ENCODE measurements at regions not wholly inside any gene's neighbourhood (a gene's known extent, or its start where the extent isn't known, plus 50 kb on each side); places are given as distances from the start of the nearest gene placed in this dataset.

DNA sequence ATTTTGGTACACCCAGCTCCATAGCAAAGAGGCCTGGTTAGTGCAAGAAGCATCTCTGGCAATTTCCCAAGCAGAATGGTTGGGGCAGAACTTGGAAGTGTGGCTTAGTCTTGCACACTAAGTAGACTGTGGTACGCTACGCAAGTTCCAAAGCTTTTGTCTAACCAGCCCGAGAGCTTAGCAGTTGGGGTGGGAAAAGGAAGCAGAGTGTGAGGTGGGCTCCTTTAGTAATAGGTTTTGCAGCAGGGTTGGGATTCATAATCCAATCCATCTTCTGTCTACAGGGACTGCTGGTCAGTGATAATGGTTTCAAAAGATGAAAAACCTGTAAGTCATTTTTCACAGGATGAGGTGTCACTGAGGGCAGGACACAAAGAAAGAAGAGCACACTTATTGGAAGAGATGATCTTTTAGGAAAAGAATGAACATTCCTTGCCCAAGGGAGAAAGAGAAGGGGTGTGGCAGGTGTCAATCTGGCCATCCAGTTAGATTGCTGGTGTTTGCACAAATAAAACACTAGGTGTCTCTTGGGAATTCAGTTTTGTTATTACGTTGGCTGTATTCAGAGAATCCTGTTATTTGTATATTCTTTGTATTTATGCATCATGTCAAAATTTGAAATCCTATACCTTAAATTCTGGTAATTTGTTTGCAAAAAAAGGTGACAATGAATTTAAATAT lies 244.3 kb downstream of the GPAT3 start:
- Histone ChIP-seq H3K4me1 (ENCODE audit: insufficient read depth, low read length, poor library complexity, severe bottlenecking) (no peaks in the 10 kb centered on the region), H3K4me3 (ENCODE audit: low read depth, low read length, poor library complexity, severe bottlenecking) (no peak overlapping the region), H3K9me3 (ENCODE audit: low read depth, low read length, poor library complexity, severe bottlenecking) (no peaks in the 10 kb centered on the region), H3K36me3 (ENCODE audit: insufficient read depth, low read length, poor library complexity, severe bottlenecking) (no peaks in the 10 kb centered on the region), H3K27ac (ENCODE audit: low read depth, low read length, poor library complexity, severe bottlenecking) (no peak overlapping the region), H3K27me3 (replicated peaks; ENCODE audit: insufficient read depth, low read depth, low read length, poor library complexity) (no peaks in the 10 kb centered on the region)
- POLR2A ChIA-PET (ENCODE audit: low non-redundant PET) = no interaction called here
- no TSS peak for BruUV-seq (replicated peaks)
- intact Hi-C loops (cut with micrococcal nuclease; ENCODE audit: unreplicated experiment) = no loop called here
- CTCF ChIA-PET = no interaction called here
- no peak for TF ChIP-seq EZH2 (IDR thresholded peaks at IDR 0.05; ENCODE audit: borderline replicate concordance, low read depth, low read length, poor library complexity, severe bottlenecking)
- TF ChIP-seq, protein P1, sequence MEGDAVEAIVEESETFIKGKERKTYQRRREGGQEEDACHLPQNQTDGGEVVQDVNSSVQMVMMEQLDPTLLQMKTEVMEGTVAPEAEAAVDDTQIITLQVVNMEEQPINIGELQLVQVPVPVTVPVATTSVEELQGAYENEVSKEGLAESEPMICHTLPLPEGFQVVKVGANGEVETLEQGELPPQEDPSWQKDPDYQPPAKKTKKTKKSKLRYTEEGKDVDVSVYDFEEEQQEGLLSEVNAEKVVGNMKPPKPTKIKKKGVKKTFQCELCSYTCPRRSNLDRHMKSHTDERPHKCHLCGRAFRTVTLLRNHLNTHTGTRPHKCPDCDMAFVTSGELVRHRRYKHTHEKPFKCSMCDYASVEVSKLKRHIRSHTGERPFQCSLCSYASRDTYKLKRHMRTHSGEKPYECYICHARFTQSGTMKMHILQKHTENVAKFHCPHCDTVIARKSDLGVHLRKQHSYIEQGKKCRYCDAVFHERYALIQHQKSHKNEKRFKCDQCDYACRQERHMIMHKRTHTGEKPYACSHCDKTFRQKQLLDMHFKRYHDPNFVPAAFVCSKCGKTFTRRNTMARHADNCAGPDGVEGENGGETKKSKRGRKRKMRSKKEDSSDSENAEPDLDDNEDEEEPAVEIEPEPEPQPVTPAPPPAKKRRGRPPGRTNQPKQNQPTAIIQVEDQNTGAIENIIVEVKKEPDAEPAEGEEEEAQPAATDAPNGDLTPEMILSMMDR (conservative IDR thresholded peaks at IDR 0.05; ENCODE audit: low read depth, low read length) = no peak
- DNase-seq (ENCODE audit: low spot score) = no peak

DNA sequence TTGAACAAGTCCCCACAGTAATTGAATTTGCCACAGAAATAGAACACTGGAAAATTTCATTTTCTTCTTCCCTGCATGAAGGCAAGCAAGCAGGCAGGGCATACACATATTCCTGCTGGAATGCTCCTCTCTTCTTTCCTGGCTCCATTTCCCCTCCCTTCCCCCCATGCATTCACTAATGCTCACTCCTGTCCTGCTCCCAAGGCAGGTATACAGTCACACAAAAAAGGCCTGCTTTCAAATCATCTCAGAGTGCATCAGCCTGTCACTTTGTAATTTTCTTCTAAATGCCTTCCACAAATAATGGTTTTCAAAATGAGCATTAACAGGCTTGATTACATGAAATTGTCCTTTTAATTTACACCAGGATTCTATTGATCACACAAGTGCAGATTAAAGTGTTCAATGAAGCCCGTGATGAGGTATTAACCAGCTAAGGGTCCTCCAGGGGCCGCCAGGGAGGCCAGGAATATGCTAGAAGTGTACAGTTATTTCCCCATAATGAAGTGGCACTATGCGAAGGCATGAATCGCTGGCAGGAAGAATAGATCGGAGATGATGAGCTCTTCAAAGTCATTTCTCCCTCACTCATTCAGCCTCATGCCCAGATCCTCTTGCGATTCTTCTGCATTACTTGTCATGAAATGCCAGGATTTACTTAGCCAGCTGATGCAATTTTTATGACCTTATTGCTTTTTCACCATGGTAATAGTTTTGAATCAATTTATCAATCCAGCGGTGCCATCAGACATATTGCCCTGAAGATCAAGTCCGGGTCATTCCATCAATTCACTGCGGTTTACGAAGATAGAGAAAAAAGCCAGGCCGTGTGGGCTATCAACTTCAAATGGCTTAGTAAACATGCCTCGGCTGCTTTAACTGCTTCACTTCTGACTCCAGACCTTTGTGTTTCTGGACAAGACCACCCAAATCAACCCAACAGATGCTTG lies 243.5 kb downstream of the GPAT3 start:
- Histone ChIP-seq H3K27me3 (replicated peaks; ENCODE audit: insufficient read depth, low read depth, low read length, poor library complexity) (no peaks in the 10 kb centered on the region), H3K9me3 (ENCODE audit: low read depth, low read length, poor library complexity, severe bottlenecking) (no peaks in the 10 kb centered on the region), H3K4me3 (ENCODE audit: low read depth, low read length, poor library complexity, severe bottlenecking) (no peak overlapping the region), H3K4me1 (ENCODE audit: insufficient read depth, low read length, poor library complexity, severe bottlenecking) (no peaks in the 10 kb centered on the region), H3K27ac (ENCODE audit: low read depth, low read length, poor library complexity, severe bottlenecking) (no peak overlapping the region), H3K36me3 (ENCODE audit: insufficient read depth, low read length, poor library complexity, severe bottlenecking) (no peaks in the 10 kb centered on the region)
- POLR2A ChIA-PET (ENCODE audit: low non-redundant PET) = no interaction called here
- CTCF ChIA-PET = no interaction called here
- intact Hi-C loops (cut with micrococcal nuclease; ENCODE audit: unreplicated experiment) = no loop called here
- BruUV-seq (replicated peaks) = no TSS peak
- DNase-seq (ENCODE audit: low spot score) = no peak
- TF ChIP-seq EZH2 (IDR thresholded peaks at IDR 0.05; ENCODE audit: borderline replicate concordance, low read depth, low read length, poor library complexity, severe bottlenecking) = no peak
- TF ChIP-seq, protein P1 (conservative IDR thresholded peaks at IDR 0.05; ENCODE audit: low read depth, low read length) = no peak

DNA sequence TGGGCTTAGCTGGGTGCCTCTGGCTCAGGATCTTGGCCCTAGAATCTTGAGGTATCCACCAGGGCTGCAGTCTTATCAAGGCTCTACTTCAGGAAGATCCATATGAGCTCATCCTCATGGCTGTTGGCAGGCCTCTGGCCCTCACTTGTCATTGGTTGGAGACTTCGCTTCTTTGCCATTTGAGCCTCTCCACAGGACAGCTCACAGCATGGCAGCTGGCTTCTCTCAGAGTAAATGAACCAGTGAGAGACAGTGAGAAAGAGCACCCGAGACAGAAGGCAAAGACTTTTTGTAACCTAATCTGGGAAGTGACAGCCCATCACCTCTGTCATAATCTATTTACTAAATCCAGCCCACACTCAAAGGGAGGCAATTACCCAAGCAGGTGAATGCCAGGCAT lies 236.8 kb downstream of the GPAT3 start:
- no TSS peak for BruUV-seq (replicated peaks)
- intact Hi-C loops (cut with micrococcal nuclease; ENCODE audit: unreplicated experiment) = loop anchor here (5.0 kb wide), 1 partner anchor 730 kb away; no protein-coding TSS in a partner anchor

More for the DNA sequence above, 236.8 kb downstream of the GPAT3 start:
- Histone ChIP-seq H3K27me3 (replicated peaks; ENCODE audit: insufficient read depth, low read depth, low read length, poor library complexity) (no peaks in the 10 kb centered on the region), H3K36me3 (ENCODE audit: insufficient read depth, low read length, poor library complexity, severe bottlenecking) (no peaks in the 10 kb centered on the region), H3K27ac (ENCODE audit: low read depth, low read length, poor library complexity, severe bottlenecking) (no peak overlapping the region), H3K9me3 (ENCODE audit: low read depth, low read length, poor library complexity, severe bottlenecking) (no peaks in the 10 kb centered on the region), H3K4me1 (ENCODE audit: insufficient read depth, low read length, poor library complexity, severe bottlenecking) (peaks cover 6% of the 10 kb centered on the region), H3K4me3 (ENCODE audit: low read depth, low read length, poor library complexity, severe bottlenecking) (no peak overlapping the region)
- peak; percentile 31 for DNase-seq (ENCODE audit: low spot score)
- ChIA-PET POLR2A (ENCODE audit: low non-redundant PET) (no interaction called here), CTCF (no interaction called here)
- TF ChIP-seq EZH2 (IDR thresholded peaks at IDR 0.05; ENCODE audit: borderline replicate concordance, low read depth, low read length, poor library complexity, severe bottlenecking) = no peak
- TF ChIP-seq, protein P1 (conservative IDR thresholded peaks at IDR 0.05; ENCODE audit: low read depth, low read length) = no peak
